ENCODE measurements at regions not wholly inside any gene's neighbourhood (a gene's known extent, or its start where the extent isn't known, plus 50 kb on each side); places are given as distances from the start of the nearest gene placed in this dataset.
A peak's percentile ranks its signal among the peaks of the same experiment; 100 is the strongest.
"Not testable (repeated sequence)": the region's sequence is repeated elsewhere in the genome, so short reads cannot be mapped to it uniquely, and the experiment has no call there.

DNA sequence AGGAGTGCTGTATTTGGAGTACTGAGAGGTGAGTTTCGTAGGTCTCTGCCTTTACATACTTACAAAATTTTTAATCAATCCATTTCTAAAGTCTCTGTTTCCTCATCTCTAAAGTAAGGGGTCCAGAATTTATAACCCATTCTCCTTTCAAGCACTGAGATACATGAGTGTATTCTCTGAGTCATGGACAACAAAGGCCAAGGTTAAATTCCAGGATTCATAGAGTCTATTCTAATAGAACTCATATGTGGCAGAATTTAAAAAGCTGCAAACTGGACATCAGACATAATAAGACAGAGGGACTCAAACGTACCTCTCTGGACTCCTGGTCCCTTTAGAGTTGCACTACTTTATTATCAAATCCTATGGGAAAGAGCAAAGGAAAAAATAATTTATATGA is 112.5 kb upstream of the SLIT3 start:
- no peak for DNase-seq (ENCODE audit: low read depth)

DNA sequence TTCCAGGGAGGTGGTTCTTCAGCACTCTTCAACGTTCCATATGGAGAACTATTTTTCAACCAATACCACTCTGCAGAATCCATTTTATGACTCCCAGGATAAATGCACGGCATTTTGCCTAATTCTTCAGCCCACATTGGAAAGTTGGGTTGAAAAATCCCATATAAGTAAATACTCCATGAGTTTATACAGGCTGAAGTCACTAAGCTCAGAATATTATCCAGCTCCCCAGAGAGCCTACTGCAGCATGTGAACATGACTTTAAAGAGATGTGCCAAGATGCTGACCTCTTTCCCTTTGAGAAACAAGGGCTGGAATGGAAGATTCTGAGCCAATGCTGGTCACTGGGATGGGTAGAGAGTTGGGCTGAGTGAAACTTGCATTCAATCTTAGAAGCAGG is 111.9 kb upstream of the SLIT3 start:
- no peak for DNase-seq (ENCODE audit: low read depth)

DNA sequence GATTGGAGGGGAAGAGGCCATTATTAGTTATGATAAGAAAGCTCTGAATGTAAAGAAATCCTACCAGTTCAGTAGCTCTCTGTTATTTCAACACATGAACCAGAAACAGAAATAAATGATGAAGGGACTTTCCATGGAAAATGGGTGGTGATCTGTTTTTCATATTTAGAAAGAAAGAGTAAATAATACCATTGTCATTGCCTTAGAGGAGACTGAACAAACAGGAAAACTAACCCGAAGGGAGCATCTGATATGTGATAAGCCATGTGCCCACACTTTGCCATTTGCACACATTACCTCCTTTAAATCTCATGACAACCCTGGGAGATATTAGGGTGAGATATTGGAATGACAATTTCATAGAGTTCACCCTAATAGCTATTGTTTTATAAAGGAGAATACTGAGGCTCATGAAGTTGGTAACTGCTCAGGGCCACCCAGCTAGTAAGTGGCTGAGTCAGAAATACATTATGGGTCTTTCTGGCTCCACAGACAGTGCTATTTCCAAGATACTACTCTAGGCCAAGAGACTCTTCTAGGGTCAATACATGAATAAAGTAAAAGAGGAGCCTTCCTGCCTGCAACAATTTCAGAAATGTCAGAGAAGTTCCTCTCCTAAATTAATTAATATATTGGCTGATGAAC is 111.0 kb upstream of the SLIT3 start:
- DNase-seq (ENCODE audit: low read depth) = no peak

DNA sequence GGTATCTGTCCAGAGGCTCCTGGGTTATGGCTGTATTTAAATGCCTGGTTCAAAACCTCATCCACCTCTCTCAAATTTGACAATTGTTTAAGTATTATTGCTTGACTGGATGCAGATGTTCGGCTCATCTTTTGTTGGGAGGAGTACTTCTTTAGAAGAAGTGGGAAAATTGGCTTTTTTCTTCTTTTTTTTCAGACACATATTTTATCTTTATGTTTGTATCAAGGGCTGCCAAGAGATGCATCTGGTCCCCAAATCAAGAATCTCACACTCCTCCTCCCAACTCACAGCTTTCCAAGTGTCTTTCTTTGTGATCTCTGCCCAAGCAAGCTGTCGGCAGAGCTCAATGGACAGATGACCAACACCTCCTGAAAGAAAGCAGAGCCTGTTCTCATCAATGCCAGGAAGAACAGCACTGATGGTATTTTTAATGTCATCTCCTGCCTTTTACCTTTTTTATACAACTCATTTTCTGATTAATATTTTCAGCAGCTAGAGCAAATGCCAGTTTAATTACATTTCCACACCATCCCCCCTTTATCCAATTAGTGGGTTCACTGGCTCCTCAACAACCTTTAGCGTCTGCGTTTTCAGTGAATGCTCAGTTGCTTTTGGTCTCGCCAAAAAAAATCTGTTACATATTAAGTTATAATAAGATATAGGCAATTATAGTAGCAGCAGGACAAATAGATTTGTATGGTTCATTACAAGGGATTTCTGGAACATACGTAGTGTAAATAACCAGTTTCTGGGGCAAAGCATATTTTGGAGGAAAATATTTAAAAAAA is 110.3 kb upstream of the SLIT3 start:
- DNase-seq (ENCODE audit: low read depth) = no peak

DNA sequence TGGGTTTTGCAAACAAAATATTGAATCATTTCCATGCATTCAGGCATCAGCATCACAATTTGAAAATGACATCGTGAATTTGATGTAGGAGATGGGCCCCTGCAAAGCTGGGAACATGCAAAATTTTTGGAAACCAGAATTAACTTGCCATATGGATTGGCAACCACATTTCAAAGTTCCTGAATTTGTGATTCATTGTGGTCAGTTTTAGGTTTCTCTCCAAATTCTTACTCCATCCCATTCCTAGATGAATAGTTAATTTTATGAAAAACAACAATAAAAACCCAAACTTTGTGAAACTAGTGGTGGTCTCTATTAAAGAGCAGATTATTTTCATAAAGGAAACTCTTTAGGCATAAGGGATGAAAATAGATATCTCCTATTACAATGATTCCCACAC is 107.8 kb upstream of the SLIT3 start:
- DNase-seq (ENCODE audit: low read depth) = no peak

DNA sequence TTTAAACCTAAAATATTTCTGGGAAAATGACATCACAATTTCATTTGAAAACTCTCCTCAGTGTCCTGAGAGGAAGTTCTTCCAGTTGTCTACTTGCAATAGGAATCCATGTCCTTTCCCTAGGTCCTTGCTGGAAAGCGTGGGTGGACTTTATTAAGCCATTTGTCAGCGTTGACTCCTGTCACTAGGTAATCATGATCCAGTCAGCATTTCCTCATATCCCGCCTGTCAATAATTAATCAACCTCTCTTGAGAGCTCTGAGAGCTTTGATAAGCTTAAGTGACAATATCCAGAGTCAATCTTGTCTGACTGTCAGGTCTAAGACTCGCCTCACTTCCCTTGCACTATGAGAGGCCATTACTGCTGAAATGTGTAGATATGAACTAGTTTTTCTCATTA is 107.2 kb upstream of the SLIT3 start:
- DNase-seq (ENCODE audit: low read depth) = peak; percentile 92

DNA sequence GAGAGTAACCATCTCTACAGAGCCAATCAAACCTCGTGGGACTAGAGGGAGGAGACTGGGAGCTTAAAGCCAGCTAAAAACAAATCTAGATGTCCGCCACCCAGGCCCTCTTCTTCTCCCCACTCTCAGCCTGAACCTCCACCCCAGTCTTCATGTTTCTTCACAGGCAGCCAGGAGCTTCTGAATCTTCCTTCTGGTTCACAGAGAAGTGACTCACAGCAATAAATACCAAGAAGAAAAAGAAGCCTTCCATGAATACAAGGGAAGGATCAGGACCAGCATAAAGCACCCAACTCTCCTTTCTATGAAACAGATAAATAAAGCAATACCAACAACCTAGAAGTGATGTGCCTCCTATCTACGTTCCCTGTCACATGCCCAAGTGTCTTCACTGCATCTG is 103.3 kb upstream of the SLIT3 start:
- DNase-seq (ENCODE audit: low read depth) = no peak

DNA sequence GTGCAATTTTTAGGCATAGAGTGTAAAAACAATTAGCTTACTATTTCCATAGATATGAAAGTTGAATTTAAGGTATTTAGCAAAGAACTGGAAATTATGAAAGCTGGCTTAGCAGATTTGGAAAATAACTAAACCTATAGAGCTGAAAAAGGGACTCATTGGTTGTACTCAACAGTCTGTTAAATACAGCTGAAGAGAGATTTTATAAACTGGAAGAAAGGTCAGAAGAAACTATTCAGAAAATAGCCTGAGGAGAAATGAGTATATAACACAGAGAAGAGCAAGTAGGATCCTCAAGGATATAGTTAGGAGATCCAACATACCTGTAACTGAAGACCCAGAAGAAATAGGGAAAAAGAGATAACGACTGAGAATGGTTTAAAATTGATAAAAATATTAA is 97.6 kb upstream of the SLIT3 start:
- DNase-seq (ENCODE audit: low read depth) = no peak

DNA sequence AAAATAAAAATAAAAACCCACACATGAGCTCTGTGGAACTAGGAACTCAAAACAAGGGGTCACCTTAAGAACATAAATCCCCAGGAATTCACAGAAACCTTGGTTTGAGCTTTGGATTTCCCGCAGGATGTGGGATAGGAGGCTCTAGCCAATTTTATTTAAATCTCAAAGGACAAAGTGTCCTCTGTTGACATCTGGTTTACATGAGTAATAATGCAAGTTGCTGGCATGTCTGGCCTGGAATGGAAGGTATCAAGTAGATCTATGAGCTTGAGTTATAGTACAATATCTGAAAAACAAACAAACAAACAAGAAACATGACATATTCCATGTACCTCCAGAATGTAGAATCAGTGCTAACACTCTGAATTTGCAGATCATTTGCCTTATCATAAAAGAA is 94.2 kb upstream of the SLIT3 start:
- DNase-seq (ENCODE audit: low read depth) = no peak

DNA sequence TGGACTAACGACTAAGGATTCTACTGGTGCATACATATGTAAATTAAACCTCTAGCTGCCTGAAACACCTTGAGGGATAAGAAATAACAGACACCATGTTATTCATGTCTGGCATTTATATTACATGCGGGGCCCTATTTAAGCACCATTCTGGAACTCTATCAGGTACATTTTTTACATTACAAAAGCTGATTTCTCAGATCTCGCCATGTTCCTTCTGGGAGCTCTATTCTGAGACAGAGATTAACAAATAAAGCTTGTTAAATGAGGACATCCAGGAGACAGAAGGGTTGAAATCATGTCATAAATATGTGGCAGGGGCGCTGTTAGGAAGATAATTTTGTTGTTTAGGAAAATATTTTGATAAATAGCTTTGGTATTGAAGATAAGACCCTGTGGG is 93.4 kb upstream of the SLIT3 start:
- DNase-seq (ENCODE audit: low read depth) = no peak

DNA sequence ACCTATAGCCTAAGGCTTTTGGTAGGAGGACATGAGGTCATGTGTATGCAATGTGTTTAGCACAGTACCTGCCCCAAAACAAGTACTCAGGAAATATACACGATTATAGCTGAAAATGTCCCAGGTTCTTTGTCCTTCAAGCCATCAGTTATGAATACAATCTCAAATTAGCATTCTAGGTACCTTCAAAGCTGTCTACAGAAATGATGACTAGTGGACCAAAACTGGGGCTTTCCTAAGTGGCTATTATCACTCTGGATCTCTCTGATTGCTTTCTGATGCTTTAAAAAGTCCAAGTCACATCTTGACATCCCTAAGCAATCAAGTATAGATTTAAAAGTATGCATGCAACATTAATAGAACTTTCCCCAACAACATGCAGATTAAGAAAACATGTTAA is 93.0 kb upstream of the SLIT3 start:
- DNase-seq (ENCODE audit: low read depth) = no peak

DNA sequence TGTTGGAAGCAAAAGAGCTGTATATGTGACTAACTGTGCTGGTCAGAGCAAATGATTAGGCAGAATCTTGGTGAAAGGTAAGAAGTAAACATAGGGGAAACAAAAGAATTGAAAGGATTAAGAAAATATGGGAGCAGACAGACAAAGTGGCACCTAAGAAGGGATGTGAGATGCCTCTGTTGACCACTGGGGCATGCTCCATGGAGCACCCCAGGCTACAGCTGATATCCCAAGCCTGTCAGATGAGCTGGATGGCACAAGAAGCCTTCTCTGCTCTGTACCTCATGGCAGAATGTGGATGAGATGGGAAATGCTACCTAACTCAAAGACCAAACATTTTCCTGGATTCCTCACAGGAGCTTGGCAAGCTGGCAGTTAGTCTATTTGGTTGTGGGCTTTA is 89.3 kb upstream of the SLIT3 start:
- no peak for DNase-seq (ENCODE audit: low read depth)

DNA sequence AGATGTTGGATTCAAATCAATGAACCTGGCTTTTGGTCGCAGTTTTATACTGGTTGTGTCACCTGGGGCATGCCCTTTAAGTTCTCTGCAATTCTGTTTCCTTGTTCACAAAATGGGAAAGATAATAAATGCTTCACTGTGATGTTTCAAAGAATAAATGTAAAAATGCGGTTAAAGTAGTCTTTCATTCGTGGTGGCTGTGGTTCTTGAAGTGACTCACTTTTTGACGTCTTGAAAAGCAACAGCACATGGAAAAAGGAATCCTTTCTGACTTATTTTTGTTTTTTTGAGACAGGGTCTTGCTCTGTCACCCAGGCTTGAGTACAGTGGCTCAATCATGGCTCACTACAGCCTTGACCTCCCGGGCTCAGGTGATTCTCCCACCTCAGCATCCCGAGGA is 88.4 kb upstream of the SLIT3 start:
- DNase-seq (ENCODE audit: low read depth) = no peak

DNA sequence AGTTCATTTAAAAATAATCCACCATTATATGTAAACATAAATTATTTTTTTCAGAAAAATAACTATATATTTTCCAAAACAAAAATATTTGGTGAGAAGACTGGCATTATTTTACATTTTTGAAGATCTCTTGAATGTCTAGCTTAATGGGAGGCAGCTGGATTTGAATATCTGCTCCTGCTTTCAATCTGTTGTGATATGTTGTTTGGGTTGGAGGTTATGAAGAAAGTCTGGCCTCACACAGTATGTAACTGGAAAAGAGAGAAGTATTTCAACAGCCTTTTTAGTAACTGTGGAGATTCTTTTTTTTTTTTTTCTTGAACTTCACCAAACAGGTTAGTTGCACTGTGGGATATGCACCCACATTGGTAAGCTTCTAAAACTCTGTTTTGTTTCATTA is 84.7 kb upstream of the SLIT3 start:
- DNase-seq (ENCODE audit: low read depth) = no peak

DNA sequence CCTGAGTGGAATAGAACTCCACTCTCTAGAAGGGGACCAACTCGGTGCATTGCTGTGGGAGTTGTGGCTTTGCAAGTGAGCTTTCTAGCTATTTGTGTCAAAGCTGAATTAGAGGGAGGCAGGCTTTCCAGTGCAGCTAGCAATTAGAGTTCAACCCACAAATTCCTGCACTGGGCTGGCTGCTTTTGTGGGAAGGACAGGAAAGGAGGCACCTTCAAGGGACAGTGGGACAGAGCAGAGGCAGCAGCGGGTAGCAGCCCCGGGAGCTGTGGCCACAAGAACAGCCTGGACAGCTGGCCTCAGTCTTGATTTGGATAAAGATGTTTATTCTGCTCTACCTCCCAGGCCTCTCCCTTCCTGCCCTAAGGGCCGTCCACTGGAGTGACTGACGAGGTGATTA is 83.7 kb upstream of the SLIT3 start:
- DNase-seq (ENCODE audit: low read depth) = peak; percentile 60

DNA sequence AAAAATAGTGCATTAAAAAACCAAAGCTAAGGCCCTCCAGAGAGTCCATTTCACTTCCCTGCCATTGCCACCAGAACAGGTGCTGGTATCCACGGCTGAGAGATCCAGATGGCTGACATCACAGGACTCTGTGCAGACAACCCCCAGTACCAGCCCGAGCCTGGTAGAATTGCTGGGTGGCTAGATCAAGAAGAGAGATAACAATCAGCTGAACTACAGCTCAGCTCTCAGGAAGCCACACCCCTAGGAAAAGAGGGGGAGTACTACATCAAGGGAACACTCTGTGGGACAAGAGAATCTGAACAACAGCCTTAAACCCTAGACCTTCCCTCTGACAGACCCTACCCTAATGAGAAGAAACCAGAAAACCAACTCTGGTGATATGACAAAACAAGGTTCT is 73.8 kb upstream of the SLIT3 start:
- peak; percentile 37 for DNase-seq (ENCODE audit: low read depth)

DNA sequence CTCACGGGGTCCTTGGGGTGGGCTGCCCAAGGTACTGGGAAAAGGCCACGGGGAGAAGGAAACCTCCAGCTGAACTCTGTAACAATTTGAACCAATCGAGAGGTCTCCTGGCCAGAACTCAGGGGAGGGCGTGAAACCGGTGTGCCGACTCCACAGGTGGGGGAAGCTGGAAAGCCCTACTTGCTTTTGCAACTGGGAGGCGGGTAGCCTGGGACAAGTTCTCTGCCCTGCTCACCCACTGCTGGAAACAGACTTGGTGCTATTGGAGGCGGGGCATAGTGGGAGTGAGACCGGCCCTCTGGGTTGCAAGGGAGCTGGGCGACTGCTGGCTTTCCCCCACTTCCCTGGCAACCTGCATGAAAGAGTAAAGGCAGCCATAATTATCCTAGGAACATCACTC is 73.2 kb upstream of the SLIT3 start:
- no peak for DNase-seq (ENCODE audit: low read depth)

DNA sequence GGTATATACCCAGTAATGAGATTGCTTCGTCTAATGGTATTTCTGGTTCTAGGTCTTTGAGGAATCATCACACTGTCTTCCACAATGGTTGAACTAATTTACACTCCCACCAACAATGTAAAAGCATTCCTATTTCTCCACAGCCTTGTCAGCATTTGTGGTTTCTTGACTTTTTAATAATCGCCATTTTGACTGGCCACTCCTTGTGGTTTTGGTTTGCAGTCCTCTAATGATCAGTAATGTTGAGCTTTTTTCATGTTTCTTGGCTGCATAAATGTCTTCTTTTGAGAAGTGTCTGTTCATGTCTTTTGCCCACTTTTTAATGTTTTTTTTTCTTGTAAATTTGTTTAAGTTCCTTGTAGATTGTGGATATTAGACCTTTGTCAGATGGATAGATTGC is 70.9 kb upstream of the SLIT3 start:
- not testable (repeated sequence) for DNase-seq (ENCODE audit: low read depth)

DNA sequence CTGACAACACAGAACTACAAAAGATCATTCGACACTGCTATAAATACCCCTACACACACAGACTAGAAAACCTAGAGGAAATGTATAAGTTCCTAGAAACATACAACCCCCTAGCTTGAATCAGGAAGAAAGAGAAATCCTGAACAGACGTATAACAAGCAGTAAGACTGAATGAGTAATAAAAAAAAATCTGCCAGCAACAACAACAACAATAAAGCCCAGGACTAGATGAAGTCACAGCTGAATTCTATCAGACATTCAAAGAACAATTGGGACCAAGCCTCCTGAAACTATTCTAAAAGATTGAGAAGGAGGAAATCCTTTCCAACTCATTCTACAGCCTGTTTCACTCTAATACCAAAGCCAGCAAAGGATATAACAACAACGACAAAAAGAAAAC is 68.2 kb upstream of the SLIT3 start:
- DNase-seq (ENCODE audit: low read depth) = no peak

DNA sequence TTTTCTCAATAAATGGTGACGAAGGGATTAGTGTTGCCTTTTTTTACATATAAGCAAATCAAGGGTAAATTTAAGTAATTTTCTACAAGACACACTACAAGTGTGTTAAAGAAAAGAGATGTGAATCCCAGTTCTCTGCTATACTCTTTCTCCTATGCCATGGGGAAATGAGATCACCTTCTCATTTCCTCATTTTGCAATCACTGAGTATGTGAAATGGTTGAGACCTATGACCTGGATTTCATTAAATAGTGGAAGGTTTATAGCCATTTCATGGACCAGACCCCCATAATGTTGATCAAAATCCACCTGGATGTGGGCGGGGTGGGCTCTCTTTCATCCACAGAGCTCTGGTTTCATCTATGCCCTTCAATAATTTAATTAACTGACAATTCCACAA is 66.9 kb upstream of the SLIT3 start:
- DNase-seq (ENCODE audit: low read depth) = no peak

DNA sequence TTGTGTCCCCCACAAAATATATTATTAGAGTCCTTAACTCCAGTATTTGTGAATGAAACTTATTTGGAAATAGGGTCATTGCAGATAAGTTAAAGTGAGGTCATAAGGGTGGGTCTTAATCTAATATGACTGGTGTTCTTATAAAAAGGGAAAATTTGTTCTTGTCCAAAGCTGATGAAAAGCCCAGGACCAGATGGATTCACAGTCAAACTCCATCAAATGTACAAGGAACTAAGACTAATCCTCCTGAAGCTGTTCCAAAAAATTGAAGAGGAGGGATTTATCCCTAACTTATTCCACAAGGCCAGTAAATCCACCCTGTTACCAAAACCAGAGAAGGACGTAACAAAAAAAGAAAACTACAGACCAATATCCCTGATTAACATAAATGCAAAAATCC is 56.4 kb upstream of the SLIT3 start:
- no peak for DNase-seq (ENCODE audit: low read depth)

DNA sequence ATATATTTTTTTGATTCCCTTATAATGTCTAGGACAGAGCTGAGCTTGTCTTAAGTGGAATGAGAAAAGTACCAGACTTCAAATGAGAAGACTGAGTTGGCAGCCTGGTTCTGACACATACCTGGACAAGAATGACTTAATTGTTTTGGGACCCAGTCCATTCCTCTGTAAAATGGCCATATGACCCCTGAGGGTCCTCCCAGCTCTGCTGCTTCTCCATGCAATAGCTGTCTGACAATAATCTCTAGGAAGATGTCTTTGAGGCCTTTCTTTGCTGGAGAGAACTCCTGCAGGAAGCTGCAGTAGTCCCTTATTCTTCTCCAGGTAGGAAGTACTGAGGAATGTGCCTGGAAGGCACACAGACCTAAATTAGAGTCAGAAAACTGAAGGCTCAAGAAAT is 55.9 kb upstream of the SLIT3 start:
- DNase-seq (ENCODE audit: low read depth) = no peak

DNA sequence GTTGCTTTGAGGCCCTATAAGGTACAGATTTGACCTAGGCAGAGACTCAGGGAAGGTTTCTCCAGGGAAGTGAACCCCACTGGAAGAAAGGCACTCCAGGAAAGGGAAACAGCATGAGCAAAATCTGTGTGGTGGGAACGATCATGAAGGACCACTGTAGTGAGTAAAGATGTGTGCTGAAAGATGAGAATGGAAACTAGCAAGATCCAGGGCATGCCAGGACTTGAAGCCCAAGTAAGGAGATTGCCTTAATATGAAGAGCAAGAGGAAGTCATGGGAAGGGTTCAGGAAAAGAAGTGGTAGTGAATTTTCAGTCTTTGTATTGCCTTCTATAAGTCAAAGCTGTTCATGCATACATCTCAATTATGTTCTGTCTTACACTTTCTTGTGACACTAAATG is 55.2 kb upstream of the SLIT3 start:
- DNase-seq (ENCODE audit: low read depth) = no peak

DNA sequence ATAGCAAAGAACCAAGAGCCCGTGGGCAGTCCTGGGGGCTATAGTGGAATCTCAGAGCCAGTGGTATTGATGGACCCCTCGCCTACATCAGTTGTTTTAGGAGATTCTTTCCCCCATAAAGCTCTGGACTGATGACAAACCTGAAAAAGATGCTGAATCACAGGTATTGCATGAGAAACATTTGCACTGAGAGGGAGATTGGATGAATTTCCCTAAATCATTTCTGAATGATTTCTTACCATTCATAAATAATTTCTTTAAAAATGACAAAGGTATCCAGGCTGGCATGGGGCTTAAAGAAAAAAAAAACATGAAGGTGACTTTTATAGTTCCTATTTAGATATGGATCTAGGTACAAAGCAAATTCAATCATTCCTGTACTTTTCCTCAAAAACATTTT is 54.0 kb upstream of the SLIT3 start:
- peak; percentile 12 for DNase-seq (ENCODE audit: low read depth)
